ENCODE measurements at regions not wholly inside any gene's neighbourhood (a gene's known extent, or its start where the extent isn't known, plus 50 kb on each side); places are given as distances from the start of the nearest gene placed in this dataset.

GRCh38 chr14:66046591-66046990 lies 439.6 kb upstream of the CCDC196 start:
- H3K4me1 ChIP-seq (ENCODE audit: low read length) = no peaks in the 10 kb centered on the region
- H4K20me1 ChIP-seq (ENCODE audit: insufficient read depth, low read length) = no peaks in the 10 kb centered on the region
- H3K4me2 ChIP-seq (ENCODE audit: low read depth, low read length) = no peak overlapping the region
- H2AFZ ChIP-seq (ENCODE audit: low read length) = no peak overlapping the region
- H3K9me2 ChIP-seq (replicated peaks; ENCODE audit: insufficient read depth, low read length) = no peaks in the 10 kb centered on the region
- H3K4me3 ChIP-seq (ENCODE audit: low read length) = no peak overlapping the region
- H3K27ac ChIP-seq (ENCODE audit: low read length) = no peak overlapping the region
- H3F3A ChIP-seq (ENCODE audit: insufficient read depth, low read length) = no peaks in the 10 kb centered on the region
- no peaks in the 10 kb centered on the region for H3K36me3 ChIP-seq (replicated peaks; ENCODE audit: insufficient read depth, low read length)
- no peak for DNase-seq
- no peaks in the 10 kb centered on the region for H3K79me2 ChIP-seq (ENCODE audit: low read length)
- H3K9me3 ChIP-seq (replicated peaks; ENCODE audit: insufficient read depth, low read length) = no peaks in the 10 kb centered on the region
- no peaks in the 10 kb centered on the region for H3K27me3 ChIP-seq (replicated peaks; ENCODE audit: insufficient read depth, low read length)
- no peak overlapping the region for H3K9ac ChIP-seq (ENCODE audit: low read length)
- TF ChIP-seq CTCF (IDR thresholded peaks at IDR 0.05; ENCODE audit: low read length) = no peak
- TF ChIP-seq EZH2phosphoT487 (IDR thresholded peaks at IDR 0.05; ENCODE audit: low read length) = no peak
- TF ChIP-seq EZH2 (optimal IDR thresholded peaks at IDR 0.05; ENCODE audit: low read depth, low read length) = no peak

GRCh38 chr14:66056268-66056907 lies 429.8 kb upstream of the CCDC196 start:
- no peaks in the 10 kb centered on the region for H3K79me2 ChIP-seq (ENCODE audit: low read length)
- no peaks in the 10 kb centered on the region for H3K9me3 ChIP-seq (replicated peaks; ENCODE audit: insufficient read depth, low read length)
- no peaks in the 10 kb centered on the region for H3K27me3 ChIP-seq (replicated peaks; ENCODE audit: insufficient read depth, low read length)
- H3K9ac ChIP-seq (ENCODE audit: low read length) = no peak overlapping the region
- H2AFZ ChIP-seq (ENCODE audit: low read length) = no peak overlapping the region
- no peaks in the 10 kb centered on the region for H4K20me1 ChIP-seq (ENCODE audit: insufficient read depth, low read length)
- H3K4me1 ChIP-seq (ENCODE audit: low read length) = no peaks in the 10 kb centered on the region
- DNase-seq = no peak
- H3F3A ChIP-seq (ENCODE audit: insufficient read depth, low read length) = no peaks in the 10 kb centered on the region
- H3K4me3 ChIP-seq (ENCODE audit: low read length) = no peak overlapping the region
- no peak overlapping the region for H3K4me2 ChIP-seq (ENCODE audit: low read depth, low read length)
- H3K36me3 ChIP-seq (replicated peaks; ENCODE audit: insufficient read depth, low read length) = no peaks in the 10 kb centered on the region
- no peaks in the 10 kb centered on the region for H3K9me2 ChIP-seq (replicated peaks; ENCODE audit: insufficient read depth, low read length)
- no peak overlapping the region for H3K27ac ChIP-seq (ENCODE audit: low read length)
- TF ChIP-seq EZH2phosphoT487 (IDR thresholded peaks at IDR 0.05; ENCODE audit: low read length) (no peak), EZH2 (optimal IDR thresholded peaks at IDR 0.05; ENCODE audit: low read depth, low read length) (no peak)

GRCh38 chr14:66056926-66057552 lies 429.1 kb upstream of the CCDC196 start:
- H2AFZ ChIP-seq (ENCODE audit: low read length) = no peak overlapping the region
- H3K79me2 ChIP-seq (ENCODE audit: low read length) = no peaks in the 10 kb centered on the region
- no peaks in the 10 kb centered on the region for H3F3A ChIP-seq (ENCODE audit: insufficient read depth, low read length)
- no peak for DNase-seq
- H3K4me3 ChIP-seq (ENCODE audit: low read length) = no peak overlapping the region
- no peaks in the 10 kb centered on the region for H3K27me3 ChIP-seq (replicated peaks; ENCODE audit: insufficient read depth, low read length)
- no peaks in the 10 kb centered on the region for H3K4me1 ChIP-seq (ENCODE audit: low read length)
- no peaks in the 10 kb centered on the region for H4K20me1 ChIP-seq (ENCODE audit: insufficient read depth, low read length)
- no peaks in the 10 kb centered on the region for H3K9me2 ChIP-seq (replicated peaks; ENCODE audit: insufficient read depth, low read length)
- H3K27ac ChIP-seq (ENCODE audit: low read length) = no peak overlapping the region
- H3K4me2 ChIP-seq (ENCODE audit: low read depth, low read length) = no peak overlapping the region
- no peaks in the 10 kb centered on the region for H3K36me3 ChIP-seq (replicated peaks; ENCODE audit: insufficient read depth, low read length)
- no peaks in the 10 kb centered on the region for H3K9me3 ChIP-seq (replicated peaks; ENCODE audit: insufficient read depth, low read length)
- no peak overlapping the region for H3K9ac ChIP-seq (ENCODE audit: low read length)
- no peak for TF ChIP-seq CTCF (IDR thresholded peaks at IDR 0.05; ENCODE audit: low read length)
- TF ChIP-seq EZH2phosphoT487 (IDR thresholded peaks at IDR 0.05; ENCODE audit: low read length) = no peak
- no peak for TF ChIP-seq EZH2 (optimal IDR thresholded peaks at IDR 0.05; ENCODE audit: low read depth, low read length)

- Histone ChIP-seq H3K27me3 (replicated peaks; ENCODE audit: insufficient read depth, low read length) (no peaks in the 10 kb centered on the region), H3K27ac (ENCODE audit: low read length) (no peak overlapping the region), H3K4me3 (ENCODE audit: low read length) (no peak overlapping the region), H3K79me2 (ENCODE audit: low read length) (no peaks in the 10 kb centered on the region), H2AFZ (ENCODE audit: low read length) (no peak overlapping the region), H3K9ac (ENCODE audit: low read length) (no peak overlapping the region), H3K36me3 (replicated peaks; ENCODE audit: insufficient read depth, low read length) (no peaks in the 10 kb centered on the region), H3K9me2 (replicated peaks; ENCODE audit: insufficient read depth, low read length) (no peaks in the 10 kb centered on the region), H3K4me1 (ENCODE audit: low read length) (no peaks in the 10 kb centered on the region), H3K9me3 (replicated peaks; ENCODE audit: insufficient read depth, low read length) (no peaks in the 10 kb centered on the region), H3F3A (ENCODE audit: insufficient read depth, low read length) (no peaks in the 10 kb centered on the region), H4K20me1 (ENCODE audit: insufficient read depth, low read length) (no peaks in the 10 kb centered on the region), H3K4me2 (ENCODE audit: low read depth, low read length) (no peak overlapping the region)
- TF ChIP-seq EZH2 (optimal IDR thresholded peaks at IDR 0.05; ENCODE audit: low read depth, low read length) (no peak), EZH2phosphoT487 (IDR thresholded peaks at IDR 0.05; ENCODE audit: low read length) (no peak), CTCF (IDR thresholded peaks at IDR 0.05; ENCODE audit: low read length) (no peak)
- DNase-seq = no peak
Observed at GRCh38 chr14:66065188-66065587, 421.0 kb upstream of the CCDC196 start.
